Fibroblast of mammary gland (primary cell): ENCODE measurements at regions not wholly inside any gene's neighbourhood (a gene's known extent, or its start where the extent isn't known, plus 50 kb on each side); places are given as distances from the start of the nearest gene placed in this dataset.

Experiments used
- DNase-seq: peaks from one replicate; pipeline ENCODE4 v3.0.0-alpha.2; 2010; ENCODE audit warnings: low read depth
- H3K4me3 ChIP-seq: 2 replicates; pipeline ENCODE4 v1.5.1; 2011; ENCODE audit warnings: low read depth, mild to moderate bottlenecking, low read length, moderate library complexity; ENCODE audit not compliant: control insufficient read depth
- TF ChIP-seq, protein P1 (sequence below): conservative IDR thresholded peaks from 2 replicates; pipeline ENCODE4 v1.5.1; 2011; ENCODE audit warnings: low read depth, low read length, inconsistent platforms; ENCODE audit not compliant: control insufficient read depth, insufficient read depth

DNA sequence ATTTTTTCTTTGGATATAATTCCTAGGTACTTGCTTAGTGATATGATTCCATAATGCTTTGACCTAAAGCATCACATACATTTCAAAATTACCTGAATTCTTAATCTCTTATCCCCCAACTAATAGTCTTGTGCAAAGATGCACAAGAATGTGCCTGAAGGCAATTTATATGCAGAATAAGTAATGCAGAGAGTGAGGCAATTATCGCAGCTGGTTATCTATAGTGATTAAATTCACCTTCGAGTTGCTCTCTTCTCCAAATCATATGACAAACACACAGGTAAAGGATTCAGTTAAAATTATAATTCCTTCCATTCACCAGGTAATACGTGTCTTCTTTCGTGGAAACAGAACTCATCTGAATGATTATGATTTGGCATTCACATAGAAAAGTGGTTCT, 717.3 kb downstream of the MRPL39 start:
- DNase-seq: no peak
- no peak overlapping the region for H3K4me3 ChIP-seq
- TF ChIP-seq, protein P1, sequence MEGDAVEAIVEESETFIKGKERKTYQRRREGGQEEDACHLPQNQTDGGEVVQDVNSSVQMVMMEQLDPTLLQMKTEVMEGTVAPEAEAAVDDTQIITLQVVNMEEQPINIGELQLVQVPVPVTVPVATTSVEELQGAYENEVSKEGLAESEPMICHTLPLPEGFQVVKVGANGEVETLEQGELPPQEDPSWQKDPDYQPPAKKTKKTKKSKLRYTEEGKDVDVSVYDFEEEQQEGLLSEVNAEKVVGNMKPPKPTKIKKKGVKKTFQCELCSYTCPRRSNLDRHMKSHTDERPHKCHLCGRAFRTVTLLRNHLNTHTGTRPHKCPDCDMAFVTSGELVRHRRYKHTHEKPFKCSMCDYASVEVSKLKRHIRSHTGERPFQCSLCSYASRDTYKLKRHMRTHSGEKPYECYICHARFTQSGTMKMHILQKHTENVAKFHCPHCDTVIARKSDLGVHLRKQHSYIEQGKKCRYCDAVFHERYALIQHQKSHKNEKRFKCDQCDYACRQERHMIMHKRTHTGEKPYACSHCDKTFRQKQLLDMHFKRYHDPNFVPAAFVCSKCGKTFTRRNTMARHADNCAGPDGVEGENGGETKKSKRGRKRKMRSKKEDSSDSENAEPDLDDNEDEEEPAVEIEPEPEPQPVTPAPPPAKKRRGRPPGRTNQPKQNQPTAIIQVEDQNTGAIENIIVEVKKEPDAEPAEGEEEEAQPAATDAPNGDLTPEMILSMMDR: no peak

DNA sequence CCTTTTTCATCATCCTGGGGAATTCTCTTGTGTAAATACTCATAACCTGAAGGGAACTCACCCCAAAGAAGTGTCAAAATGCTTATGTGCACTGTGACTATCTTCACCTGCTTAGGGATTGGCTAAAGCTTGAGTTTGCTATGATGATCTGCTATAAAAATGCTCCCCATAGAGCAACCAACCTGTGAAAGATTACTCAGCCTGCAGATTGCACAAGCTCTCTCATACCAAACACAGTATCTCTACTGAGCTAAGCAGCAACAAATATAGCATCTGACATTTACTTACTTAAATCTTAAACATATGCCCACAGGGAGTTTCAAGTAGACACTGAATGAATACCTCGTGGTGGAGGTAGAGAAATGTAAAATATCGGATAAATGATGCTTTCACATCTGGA, 725.8 kb downstream of the MRPL39 start:
- H3K4me3 ChIP-seq: no peak overlapping the region
- DNase-seq: no peak
- TF ChIP-seq, protein P1: no peak

DNA sequence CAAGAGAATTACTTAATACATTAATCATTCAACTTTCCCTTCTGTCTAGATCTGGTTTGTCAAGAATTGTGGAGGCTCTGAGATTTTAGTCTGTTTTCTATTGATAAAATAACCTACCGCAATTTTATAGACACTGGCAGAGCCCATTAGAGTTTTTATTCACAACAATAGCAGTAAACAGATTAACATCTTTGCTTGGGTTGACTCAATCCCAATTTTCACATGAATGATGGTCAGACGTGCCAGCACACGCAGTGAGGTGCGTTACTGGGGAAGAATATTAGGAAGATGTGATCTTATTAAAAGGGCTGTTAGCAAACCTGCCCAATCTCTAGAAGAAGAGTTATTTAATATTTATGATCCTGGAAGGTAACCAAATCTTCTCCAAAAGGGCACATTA, 736.6 kb downstream of the MRPL39 start:
- TF ChIP-seq, protein P1: no peak
- H3K4me3 ChIP-seq: no peak overlapping the region
- DNase-seq: no peak

DNA sequence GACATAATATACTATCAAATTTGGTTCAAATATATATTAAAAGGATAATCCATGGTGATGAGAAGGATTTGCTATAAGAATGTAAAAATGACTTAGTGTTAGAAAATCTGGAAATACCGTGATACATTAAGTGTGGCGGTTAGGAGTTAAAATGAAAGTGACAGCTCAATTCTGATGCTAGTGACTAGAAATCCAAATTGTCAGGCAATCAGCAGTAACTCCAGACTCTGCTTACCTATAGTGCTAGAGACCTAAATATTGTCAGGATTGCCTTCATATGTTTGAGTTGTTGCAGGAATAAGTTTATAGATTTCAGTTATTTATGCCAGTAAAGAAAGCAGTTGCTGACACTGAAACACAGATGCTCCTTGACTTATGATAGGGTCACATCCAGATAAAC, 737.4 kb downstream of the MRPL39 start:
- no peak overlapping the region for H3K4me3 ChIP-seq
- TF ChIP-seq, protein P1: no peak
- DNase-seq: no peak

DNA sequence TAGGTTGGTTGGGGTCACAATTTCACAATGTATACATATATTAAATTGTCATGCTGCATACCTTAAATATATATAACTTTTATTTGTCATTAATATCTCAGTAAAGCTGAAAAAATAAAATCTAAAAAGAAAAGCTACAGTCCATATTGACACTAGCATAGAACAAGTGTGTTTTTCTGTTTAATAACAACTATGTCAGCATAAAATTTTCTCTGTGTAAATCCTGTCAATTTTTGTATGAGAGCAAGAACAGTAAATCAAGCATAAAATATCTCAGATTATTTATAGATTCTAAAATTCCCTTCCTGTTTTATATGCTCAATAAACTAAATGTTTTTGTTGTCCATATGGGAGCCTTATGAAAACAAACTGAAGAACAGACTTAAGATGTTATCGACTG, 739.2 kb downstream of the MRPL39 start:
- no peak for DNase-seq
- TF ChIP-seq, protein P1: no peak

DNA sequence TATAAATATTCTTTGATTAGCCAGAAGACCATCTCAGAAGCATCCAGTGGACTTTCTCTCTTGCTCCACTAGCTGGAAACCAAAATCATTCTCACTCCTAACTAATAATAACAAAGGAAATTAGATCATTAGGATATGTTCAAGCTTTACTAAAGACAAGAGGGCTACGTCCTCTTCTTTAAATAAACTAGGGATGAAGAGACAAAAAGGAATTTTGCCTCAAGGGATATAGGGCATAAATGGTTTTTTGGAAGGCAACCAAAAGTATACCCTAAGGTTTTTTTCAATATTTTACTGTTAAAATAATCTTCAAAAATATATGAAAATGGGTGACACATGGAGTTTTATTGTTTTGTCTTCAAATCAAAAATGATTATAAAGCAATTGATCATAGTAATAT, 745.8 kb downstream of the MRPL39 start:
- no peak for DNase-seq
- TF ChIP-seq, protein P1: no peak
- H3K4me3 ChIP-seq: no peak overlapping the region

More for the DNA sequence above, 739.2 kb downstream of the MRPL39 start:
- H3K4me3 ChIP-seq: no peak overlapping the region

DNA sequence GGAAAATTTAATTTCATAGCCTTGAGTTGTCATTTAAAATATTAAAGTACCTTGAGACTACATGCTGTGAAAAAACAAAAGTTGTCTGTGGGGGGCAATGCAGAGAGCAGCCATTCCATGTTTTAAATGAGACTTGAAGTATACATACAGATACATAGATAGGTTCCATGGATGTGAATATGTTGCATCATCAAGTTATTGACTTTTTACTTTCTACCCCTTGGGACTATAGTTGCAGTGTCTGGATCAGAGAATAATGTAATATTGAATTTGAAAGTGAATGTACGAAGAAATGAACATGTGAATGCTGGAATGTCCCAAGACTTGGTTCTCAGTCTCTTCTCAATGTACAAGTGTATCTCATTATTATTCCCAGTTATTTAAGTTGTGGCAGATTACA, 751.0 kb downstream of the MRPL39 start:
- no peak for DNase-seq
- H3K4me3 ChIP-seq: no peak overlapping the region
- TF ChIP-seq, protein P1: no peak
